ENCODE measurements at regions not wholly inside any gene's neighbourhood (a gene's known extent, or its start where the extent isn't known, plus 50 kb on each side); places are given as distances from the start of the nearest gene placed in this dataset.

DNA sequence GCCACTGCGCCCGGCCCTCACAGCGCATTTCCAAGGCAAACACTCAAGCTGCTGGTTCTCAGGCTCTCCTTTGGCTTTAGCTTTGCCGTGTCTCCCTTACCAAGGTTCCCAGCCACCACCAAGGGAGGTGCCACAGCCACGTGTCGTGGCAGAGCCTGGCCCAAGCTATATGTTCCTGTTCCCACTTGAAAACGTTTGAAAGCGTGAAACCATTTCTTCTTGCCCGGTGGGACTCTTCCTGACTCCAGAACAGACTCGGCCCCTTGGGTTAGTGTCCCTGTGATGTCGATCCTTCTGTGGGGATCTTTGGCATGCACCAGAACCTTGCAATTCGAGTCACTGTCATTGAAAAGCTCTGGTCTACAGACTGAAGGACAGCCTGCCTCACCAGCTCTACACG is 147.9 kb downstream of the HSD17B3 start:
- TF ChIP-seq, protein P1, sequence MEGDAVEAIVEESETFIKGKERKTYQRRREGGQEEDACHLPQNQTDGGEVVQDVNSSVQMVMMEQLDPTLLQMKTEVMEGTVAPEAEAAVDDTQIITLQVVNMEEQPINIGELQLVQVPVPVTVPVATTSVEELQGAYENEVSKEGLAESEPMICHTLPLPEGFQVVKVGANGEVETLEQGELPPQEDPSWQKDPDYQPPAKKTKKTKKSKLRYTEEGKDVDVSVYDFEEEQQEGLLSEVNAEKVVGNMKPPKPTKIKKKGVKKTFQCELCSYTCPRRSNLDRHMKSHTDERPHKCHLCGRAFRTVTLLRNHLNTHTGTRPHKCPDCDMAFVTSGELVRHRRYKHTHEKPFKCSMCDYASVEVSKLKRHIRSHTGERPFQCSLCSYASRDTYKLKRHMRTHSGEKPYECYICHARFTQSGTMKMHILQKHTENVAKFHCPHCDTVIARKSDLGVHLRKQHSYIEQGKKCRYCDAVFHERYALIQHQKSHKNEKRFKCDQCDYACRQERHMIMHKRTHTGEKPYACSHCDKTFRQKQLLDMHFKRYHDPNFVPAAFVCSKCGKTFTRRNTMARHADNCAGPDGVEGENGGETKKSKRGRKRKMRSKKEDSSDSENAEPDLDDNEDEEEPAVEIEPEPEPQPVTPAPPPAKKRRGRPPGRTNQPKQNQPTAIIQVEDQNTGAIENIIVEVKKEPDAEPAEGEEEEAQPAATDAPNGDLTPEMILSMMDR (IDR thresholded peaks at IDR 0.05; ENCODE audit: low read depth, low read length, poor library complexity, severe bottlenecking), result no peak
- TF ChIP-seq EZH2phosphoT487 (IDR thresholded peaks at IDR 0.05; ENCODE audit: borderline replicate concordance, low read length), result no peak

Data from DOHH2 (cell line).